Activated gamma-delta T cell (primary cell): ENCODE measurements at regions not wholly inside any gene's neighbourhood (a gene's known extent, or its start where the extent isn't known, plus 50 kb on each side); places are given as distances from the start of the nearest gene placed in this dataset.

Source experiments
- DNase-seq: peaks from one replicate; lab custom pipeline; 2025; lab: John Stamatoyannopoulos, UW

DNA sequence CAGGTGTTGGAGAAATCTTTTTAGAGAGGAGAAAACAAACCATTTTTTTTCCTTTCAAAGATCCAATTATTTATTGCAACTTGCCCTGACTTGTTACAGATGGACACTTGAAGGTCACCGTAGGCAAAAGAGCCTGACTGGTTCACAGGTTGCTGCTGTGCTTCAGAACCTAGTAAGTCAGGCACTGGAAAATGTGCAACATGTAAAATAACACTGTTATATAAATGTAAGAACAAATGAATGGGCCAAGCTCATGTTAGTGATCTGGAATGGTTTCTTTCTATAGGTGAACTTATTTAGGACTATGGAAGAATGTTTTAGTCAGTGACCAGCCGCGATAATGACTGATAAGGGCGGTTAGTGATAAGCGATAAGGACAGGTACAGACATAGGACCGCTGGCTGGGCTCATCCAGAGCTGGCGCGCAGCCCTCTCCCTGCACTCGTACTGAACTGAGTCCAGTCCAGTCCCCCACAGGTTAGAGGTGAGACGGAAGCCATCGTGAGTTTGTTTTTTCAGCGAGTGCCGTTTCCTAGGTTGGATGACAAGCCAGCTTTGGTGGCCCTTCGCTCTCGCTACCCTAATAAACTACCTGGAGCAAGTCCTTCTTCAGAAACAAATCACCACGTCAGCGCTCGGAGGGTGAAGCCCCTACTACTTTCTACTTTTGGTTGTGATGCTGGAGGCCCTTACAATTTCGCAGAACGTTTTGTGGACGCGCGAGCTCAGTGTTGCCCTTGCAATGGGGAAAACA is 94.4 kb upstream of the PRDM1 start:
- DNase-seq = no peak

DNA sequence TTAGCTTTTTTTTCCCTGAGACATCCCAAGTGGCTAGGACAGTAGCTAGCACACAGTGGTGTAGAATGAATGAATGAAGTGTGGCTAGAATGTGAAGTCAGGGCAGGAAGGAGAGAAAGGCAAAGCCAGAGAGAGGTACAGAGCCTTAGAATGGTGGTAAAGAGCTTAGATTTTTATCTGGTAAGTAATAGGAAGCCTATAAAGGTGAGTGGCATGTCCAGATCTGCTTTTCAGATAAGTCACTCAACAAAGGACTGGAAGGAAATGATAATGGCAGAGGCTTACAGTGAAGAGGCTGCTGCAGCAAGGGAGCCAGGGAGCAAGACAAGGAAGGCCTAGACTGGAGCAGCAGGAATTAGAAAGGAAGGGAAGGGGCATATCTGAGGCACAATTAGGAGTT is 96.0 kb upstream of the PRDM1 start:
- no peak for DNase-seq

DNA sequence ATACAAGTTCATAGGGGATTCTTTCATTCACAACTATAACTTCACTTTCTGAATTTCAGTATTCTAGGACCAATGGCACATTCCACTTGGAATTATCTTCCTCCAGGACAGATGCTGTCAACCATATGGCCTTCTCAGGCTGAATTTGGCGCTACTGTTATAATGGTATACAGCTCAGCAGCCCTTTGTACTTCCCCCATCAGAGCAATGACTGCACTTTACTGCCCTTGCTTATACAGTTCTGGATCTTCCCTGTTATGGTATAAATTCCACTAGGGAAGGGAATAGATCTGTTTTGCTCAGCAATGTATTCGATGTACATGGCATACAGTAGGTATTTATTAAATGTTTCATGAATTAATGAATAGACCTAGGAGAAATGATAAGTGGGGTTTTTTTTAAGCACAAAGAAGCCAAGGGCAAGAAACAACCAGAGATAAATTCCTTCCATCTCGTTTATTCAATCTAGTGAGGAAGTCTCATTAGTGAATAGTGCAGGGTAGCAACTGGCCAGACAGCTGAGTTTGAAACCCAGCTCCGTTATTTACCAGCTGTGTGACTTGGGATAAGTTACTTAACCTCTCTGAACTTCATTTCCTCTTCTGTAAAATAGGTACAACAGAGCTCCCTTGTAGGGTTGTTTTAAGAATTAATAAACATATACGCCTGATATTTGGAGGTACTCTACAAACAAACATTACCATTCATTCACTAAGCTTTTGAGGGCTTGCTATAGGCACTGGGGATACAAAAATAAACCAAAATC is 97.1 kb upstream of the PRDM1 start:
- no peak for DNase-seq

DNA sequence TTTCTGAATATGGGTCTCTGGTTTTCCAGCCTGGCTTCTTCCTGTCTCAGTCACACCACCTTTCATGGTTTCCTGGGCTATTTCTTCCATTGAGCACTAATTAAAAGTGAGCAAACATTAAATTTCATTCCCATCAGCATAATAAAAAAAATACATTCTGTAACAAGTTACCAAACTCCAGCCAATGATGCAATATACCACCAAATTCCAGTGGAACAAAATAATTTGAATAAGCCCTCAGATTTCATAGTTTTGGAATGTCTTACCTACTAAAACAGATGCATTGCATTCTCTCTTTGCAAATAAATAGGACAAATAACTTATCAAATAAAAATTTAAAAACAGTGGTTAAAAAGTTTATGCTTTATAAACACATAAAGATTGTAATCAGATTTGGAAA is 97.8 kb upstream of the PRDM1 start:
- no peak for DNase-seq

DNA sequence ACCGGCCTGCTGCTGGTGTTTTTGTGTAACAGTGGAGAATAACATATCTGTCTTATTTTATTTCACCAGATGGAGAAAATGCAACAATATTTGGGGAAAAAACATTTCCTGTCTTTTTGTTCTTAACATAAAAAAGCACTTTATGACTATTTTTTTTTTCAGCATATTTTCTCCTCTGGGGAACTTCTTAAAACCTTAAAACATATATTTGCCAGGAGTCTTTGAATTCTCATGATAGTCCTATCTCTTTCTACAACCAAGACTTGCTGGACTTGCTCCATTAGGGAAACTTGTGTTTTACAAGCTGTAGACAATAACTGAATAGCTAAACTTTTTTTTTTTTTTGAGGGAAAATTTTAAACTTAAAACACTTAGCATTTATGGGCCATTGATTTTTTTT is 98.6 kb upstream of the PRDM1 start:
- DNase-seq = no peak

DNA sequence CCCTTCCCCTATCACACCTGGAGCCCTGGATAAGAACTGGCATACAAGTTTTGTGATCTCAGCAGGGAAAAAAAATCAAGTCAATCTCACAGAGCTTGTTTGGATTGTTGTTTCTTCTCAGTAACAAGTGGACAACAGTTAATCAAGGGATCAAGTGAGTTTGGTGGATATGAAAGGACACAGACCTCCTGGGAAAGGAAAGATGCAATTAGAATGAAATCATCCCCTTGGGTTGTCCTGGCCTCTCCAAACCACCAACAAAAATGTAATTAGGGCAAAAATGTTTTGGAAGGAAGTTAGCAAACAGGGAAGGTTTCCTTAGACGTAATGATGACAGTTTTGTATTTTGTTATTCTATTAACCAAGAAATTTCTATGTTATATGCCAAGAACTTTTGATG is 99.1 kb upstream of the PRDM1 start:
- no peak for DNase-seq

DNA sequence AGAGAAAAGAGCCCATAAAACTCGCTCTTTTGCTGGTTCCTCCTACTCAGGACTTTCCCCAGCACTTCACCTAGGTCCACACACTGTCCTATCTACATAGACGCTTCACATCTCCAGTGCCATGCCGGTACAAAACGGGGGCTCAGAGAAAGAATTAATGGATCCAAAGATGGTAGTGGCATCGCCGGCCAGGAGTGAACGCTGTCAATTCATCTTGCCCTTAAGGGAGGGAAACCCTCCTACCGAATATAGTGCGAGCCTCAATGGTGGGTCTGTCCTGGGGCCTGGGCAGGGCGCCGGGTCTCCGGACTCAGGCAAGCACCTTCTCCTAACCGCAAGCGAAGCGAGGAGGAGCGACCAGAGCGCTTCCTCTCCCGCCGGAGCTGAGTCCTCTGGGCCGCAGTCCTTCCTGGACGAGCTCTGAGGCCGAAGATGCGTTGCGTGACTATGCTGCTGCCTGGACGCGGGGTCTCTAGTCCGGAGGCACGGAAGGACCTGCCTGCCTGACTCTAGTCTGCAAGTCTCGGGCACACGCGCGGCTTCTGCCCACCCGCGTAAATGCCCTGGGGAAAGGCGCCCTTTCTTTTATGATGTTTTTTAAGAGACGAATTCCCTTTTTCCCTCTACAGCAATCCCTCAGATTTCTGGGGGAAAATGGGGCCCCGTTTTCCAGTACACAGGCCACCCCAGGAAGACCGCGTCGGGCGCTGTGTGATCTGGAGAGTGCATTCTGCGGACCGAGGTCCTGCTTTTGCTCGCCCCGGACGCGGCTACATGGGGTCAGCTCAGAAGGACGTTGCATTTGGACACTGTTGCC is 100.1 kb upstream of the PRDM1 start:
- no peak for DNase-seq

DNA sequence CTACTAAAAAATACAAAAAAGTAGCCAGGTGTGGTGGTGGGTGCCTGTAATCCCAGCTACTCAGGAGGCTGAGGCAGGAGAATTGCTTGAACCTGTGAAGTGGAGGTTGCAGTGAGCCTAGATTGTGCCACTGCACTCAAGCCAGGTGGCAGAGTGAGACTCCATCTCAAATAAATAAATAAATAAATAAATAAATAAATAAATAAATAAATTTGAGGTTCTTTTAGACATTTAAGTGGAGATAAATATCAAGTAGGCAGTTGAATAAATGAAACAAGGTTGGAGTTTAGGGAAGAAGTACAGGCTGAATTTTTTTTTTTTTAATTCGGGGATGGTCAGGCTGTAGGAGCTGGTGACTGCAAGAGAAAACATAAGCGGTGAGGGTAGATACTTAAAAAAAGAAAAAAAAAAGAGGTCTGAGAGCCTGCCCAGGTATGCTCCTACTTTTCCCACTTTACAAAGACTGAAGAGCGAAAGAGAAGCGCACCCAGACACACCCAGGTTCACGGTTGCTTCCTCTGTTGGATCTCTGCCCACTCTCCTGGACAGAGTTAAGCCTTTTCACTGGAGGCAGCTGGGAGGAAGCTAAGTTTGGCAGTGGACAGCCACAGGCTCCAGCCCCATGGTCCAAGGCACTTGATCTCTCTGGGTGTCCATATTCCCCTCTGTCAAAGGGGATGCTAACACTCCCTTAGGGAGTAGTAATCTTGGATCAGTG is 100.9 kb upstream of the PRDM1 start:
- no peak for DNase-seq

DNA sequence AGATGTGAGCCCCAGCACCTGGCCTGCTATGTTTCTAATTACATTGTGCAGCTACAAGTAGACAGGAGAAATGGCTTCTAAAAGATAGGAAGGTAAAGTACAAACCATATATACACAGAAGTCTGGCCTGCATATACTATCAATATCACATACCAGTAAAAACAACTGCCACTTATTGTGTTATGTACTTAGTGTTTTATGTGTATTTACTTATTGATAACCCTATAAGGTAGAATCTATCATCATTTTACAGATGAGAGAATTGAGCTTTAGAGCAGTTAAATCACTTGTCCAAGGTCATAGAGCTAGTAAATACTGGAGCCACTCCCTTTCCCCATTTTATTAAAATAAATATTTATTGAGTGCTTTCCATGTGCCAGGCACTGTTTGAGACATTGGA is 102.4 kb upstream of the PRDM1 start:
- no peak for DNase-seq

DNA sequence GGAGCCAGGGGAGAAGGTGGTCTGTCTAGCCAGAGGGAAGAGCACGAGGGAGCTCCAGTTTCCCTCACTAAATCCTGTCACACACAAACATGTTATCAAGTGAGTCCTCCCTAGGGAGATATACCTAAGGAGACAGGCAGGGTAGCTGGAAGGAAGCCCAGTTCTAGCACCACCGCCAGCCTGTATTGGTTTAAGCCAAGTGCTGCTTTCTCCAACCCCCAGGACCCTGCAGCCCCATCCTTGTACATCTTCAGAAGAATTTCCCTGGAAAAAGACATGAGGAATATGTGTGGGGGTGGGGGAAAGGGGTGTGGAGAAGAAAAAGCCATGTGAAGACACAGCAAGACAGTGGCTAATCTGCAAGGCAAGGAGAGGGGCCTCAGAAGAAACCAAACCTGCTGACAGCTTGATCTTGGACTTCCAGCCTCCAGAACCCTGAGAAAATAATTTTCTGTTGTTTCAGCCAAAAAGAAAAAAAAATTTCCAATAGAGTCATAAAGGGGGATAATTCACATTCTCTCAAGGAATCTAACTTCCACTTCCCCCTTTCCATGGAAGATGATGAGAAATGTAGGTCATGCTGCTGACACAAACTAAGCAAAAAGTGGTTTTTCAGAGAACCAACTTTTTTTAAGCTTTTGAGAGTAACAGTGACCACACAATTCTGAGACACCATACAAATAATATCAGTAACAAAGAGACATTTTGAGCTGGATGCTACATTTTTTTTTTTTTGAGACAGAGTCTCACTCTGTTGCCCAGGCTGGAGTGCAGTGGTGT is 103.2 kb upstream of the PRDM1 start:
- no peak for DNase-seq

DNA sequence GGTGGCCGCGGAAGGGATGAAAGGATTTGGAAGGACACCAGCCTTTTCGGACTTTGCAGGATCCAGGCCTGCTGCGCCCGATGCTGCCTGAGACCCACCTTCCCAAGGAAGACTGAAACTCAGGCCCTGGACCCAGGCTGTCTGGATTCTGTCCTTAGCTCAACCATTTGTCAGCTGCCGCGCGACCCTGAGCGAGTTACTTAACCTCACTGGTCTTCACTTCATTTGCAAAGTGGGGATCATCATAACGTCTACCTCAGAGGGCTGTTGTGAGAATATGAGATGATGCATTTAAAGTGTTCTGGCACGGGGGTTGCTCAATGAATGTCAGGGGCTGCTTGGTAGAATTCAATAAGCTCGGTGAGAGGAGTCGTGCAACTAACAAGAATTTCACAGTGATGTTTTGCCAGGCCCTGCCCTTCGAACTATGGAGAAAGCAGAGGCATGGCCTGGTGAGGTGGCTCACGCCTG is 104.2 kb upstream of the PRDM1 start:
- DNase-seq = no peak

DNA sequence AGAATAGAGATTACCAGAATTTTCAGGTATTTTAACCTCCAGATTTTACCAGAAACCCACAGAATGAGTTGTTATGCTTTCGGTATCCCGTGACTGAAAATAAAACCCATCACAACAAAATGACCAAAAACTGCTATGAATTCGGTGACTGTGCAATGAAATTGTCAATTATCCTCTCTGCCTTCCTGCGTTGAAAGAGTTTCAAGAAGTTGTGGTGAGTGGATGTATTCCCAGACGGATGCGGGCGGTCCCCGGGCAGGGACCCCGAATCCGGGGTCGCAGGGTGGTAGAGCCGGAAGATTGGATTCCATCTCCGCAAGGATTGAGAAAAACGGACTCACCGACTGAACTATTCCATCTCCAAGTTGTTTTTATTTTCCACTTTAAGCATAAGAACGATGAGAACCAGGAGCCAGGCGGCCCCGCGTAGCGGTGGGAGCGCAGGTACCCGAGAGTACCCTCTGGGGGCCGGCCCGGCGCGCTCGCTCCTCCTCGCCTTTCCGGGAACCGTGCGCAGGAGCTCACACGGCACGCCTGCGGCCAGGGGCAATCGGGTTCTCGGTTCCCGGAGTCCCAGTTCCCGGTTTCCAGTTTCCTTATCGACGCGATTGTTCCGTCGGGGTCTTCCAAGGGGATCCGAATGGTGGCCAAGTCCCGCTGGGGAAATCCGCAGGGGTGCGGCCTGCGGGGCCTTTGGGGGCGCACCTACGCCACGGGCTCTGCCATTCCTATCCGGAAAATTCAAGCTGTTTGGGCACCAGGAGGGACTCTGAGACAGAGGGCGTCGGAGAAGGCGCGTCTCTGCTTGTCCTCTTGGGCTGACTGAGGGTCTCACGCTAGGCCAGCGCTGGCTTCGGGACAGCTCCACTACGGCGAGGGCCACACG is 104.9 kb upstream of the PRDM1 start:
- peak; percentile 36 for DNase-seq

DNA sequence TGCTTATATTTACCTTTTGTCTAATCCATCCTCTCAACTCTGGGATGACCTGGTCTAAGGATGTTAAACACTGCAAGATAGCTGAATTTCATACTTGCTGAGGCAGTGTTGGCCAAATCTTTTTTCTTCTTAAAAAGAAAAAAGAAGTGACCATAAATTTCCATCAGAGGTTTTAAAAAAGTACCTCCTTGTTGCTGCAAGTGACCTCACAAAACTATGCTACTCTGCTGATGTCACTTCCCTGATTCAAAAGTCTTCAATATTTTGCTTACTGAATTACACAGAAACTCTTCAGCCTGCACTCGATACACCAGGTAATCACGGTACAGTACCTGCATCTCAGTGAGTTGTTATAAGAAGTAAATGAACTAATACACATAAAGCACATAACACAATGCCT is 107.2 kb upstream of the PRDM1 start:
- DNase-seq = no peak

DNA sequence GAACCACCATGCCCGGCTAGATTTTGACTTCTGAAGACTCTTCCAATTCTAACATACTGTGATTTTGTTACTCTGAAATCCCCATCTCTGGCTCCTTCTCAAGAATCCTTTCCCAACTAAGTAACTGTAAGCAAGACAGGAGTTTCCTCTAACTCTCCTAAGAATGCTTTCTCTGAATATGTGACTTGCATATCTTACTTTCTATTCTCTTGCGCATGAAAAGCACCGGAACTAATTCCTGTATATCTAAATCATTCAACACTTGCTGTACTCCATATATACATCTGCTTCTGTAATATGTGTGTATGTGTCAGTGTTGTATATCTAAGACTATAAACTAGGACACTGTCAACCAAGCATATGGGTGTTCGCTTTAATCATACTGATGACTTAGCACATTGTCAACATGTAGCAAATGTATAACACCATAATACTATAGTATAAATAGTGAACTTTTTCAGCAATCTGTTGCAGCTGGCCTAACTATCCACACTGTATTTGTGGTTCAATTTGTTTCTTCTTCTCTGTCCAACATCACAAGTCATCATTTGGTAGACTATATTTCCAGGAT is 108.1 kb upstream of the PRDM1 start:
- DNase-seq = no peak

DNA sequence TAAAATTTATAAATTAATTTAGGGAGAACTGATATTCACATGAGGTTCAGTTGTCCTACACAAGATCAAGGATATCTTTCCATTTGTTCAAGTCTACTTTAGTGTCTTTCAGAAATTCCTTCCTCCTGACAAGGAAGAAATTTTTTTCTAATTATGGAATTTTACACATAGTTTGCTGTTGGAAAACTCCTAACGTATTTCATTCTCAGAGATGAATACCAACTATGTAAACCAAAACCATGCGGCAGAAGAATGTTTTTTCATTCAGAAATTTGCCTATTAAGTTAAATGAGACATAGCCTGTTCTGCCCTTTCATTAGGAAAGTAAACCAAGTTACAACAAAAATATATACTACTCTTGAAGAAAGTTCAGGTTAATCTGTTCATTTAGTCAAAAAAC is 111.2 kb upstream of the PRDM1 start:
- no peak for DNase-seq

DNA sequence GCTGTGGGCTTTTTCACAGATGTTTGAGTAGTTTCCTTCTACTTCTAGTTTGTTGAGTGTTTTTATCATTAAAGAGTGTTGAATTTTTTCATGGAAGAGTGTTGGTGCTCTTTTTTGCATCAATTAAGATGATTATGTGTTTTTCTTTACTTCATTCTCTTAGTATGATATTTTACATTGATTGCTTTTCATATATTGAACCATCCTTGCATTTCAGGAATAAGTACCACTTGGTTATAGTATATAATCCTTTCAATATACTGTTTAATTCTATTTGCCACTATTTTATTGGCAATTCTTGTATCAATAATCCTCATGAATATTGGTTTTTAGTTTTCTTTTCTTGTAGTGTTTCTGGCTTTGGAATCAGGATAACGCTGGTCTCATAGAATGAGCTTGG is 113.7 kb upstream of the PRDM1 start:
- DNase-seq = no peak

DNA sequence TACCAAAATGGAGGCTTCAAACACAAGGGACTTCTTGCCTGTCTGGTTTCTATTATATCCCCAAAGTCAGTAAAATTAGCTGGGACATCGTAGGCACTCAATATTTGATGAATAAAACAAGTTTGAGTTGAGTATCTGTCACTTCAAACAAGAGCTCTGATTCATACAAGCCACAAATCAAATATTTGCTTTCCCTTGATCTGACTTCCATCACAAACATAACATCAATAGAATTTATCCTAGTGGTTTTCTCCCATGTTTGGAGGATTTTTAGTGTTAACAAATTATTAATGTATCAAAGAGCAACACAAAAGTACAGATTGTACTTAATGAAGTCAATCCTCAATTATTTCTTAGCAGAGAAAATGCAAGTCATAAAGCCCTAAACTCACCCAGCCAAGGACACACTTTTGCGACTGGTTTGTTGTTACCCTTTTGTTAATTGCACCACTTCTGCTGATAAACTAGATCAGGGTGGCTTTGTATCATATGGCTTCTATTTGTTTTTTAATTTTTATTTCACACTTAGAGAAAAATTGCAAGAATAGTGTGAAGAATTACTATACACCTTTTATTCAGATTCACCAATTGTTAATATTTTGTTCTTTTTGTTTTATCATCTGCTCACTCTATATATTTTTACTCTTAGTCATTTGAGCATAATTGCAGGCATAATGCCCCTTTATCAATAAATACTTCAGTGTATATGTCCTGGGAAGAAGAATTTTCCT is 117.4 kb upstream of the PRDM1 start:
- DNase-seq = no peak

DNA sequence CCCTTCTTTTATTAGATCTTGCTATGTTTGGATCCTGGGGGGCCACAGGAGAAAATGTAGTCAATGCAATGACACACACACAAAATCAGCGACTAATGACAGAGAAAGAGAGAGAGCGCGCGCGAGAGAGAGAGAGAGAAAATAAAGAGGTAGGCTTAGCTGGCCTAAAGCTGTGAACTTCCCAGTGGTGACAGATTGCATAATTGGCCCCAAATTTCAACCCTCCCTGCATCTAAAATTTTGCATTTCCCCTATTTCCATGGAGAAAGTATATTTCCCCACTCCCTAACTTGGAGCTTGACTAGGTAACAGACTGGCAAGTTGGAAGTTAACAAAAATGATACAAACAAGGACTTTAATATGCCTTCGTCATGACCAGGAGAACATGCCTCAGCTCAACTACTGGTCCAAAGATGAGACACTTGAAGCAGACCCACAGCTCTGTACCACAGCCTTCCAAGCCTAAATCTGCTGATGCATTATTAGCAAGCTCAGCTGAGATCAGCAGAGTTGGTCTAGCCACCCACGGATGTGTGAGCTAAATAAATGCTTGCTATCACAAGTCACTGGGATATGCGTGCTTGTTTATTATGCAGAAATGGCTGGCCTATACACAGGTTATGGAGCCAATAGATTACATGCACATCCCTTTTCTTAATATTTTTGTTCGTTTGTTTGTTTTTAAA is 118.1 kb upstream of the PRDM1 start:
- no peak for DNase-seq

DNA sequence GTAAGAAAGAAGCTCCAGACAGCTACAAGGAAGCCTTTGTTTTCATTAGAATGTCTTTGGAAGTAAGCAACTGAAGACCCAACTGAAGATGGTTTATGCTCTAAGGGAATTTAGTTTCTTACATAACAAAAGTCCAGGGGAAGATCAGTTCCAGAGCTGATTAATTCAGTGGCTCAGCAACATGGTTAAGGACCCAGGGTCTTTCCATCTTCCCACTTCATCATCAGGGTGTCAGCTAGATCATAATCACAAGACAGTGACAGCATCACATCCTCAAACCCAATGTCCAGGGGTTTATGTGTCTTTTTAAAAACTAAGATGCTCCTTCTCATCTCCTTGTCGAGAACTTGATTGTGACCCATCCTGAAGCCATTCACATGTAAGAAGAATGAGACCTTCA is 119.7 kb upstream of the PRDM1 start:
- DNase-seq = no peak
